ENCODE measurements at regions not wholly inside any gene's neighbourhood (a gene's known extent, or its start where the extent isn't known, plus 50 kb on each side); places are given as distances from the start of the nearest gene placed in this dataset.
"Not testable (repeated sequence)": the region's sequence is repeated elsewhere in the genome, so short reads cannot be mapped to it uniquely, and the experiment has no call there.

DNA sequence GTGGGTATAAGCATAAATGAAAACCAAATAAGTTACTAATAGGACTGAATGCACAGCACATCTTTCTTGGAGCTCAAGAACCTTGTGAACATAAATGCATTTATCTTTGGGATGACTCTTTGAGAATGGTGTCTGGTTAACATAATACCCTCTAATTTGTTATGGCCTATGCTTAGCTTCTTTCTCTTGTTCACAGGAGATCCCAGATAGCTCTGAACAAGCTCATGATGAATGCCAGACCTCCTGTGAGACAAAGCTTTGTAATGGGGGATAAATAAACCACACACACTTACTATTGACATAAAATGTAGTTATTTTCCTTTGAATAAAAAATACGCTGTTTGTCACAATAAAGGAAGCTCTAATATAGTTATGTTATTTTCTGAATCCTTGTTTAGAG, 111.5 kb downstream of the PSAT1 start:
- no peaks in the 10 kb centered on the region for H3K4me1 Mint-ChIP-seq
- CTCF ChIA-PET: no interaction called here

DNA sequence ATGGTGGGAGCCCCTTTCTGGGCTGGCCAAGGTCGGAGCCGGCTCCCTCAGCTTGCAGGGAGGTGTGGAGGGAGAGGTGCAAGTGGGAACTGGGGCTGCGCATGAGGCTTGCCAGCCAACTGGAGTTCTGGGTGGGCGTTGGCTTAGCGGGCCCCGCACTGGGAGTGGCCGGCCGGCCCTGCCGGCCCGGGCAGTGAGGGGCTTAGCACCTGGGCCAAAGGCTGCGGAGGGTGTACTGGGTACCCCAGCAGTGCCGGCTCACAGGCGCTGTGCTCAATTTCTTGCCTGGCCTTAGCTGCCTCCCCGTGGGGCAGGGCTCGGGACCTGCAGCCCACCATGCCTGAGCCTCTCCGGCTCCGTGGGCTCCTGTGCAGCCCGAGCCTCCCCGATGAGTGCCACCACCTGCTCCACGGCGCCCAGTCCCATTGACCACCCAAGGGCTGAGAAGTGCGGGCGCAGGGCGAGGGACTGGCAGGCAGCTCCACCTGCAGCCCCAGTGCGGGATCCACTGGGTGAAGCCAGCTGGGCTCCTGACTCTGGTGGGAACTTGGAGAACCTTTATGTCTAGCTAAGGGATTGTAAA, 113.1 kb downstream of the PSAT1 start:
- ATAC-seq, H3K27me3 Mint-ChIP-seq: not testable (repeated sequence)

More for the DNA sequence above, 111.5 kb downstream of the PSAT1 start:
- no peak overlapping the region for H3K27ac Mint-ChIP-seq
- H3K27me3 Mint-ChIP-seq: no peaks in the 10 kb centered on the region
- H3K4me3 Mint-ChIP-seq: no peak overlapping the region
- DNase-seq (no peak), ATAC-seq (no peak)
- no peaks in the 10 kb centered on the region for H3K9me3 Mint-ChIP-seq (ENCODE audit: low read depth)
- H3K36me3 Mint-ChIP-seq: no peaks in the 10 kb centered on the region

DNA sequence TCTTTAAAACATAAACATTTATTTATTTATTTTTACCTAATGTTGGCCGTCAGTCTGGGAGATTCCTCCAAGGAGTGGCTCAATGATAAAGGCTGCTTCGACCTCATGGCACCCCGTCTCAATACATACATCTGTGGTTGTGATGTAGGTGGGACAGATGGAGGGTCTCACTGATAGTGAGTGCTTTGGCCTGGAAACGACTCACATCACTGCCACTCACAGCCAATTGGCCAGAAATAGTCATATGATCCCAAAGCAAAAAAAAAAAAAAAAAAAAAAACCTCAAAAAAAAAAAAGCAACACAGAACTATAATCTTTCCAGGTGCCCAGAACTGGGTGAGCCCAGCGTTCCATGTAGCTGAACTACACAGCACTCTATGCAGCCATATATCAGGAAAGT, 125.4 kb downstream of the PSAT1 start:
- no peaks in the 10 kb centered on the region for H3K4me1 Mint-ChIP-seq
- DNase-seq: no peak
- H3K36me3 Mint-ChIP-seq: no peaks in the 10 kb centered on the region
- no peak for ATAC-seq
- no peak overlapping the region for H3K27ac Mint-ChIP-seq
- CTCF ChIA-PET: interaction anchor here (1.1 kb wide), 1 partner anchor 8 kb away, joined by 3 read pairs; no protein-coding TSS in a partner anchor
- H3K9me3 Mint-ChIP-seq (ENCODE audit: low read depth): no peaks in the 10 kb centered on the region
- H3K4me3 Mint-ChIP-seq: no peak overlapping the region
- peaks cover 14% of the 10 kb centered on the region for H3K27me3 Mint-ChIP-seq

More for the DNA sequence above, 113.1 kb downstream of the PSAT1 start:
- CTCF ChIA-PET; H3K27ac Mint-ChIP-seq; DNase-seq; H3K4me3 Mint-ChIP-seq; H3K4me1 Mint-ChIP-seq; H3K9me3 Mint-ChIP-seq (ENCODE audit: low read depth); H3K36me3 Mint-ChIP-seq: not testable (repeated sequence)

DNA sequence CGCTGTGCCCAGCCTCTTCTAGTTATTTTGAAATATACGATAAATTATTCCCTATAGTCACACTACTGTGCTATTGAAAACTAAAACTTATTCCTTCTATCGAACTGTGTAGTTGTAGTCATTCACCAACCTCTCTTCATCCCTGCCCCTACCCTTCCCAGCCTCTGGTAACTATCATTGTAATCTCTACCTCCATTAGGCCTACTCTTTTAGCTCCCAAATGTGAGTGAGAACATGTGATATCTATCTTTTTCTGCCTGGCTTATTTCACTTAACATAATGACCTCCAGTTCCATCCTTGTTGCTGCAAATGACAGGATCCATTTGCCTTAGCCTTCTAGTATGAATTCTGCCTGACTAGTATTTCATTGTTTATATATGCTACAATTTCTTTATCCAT, 127.4 kb downstream of the PSAT1 start:
- Mint-ChIP-seq H3K27ac (no peak overlapping the region), H3K9me3 (ENCODE audit: low read depth) (peaks cover 4% of the 10 kb centered on the region), H3K27me3 (peaks cover 15% of the 10 kb centered on the region), H3K36me3 (no peaks in the 10 kb centered on the region), H3K4me1 (peaks cover 2% of the 10 kb centered on the region), H3K4me3 (no peak overlapping the region)
- DNase-seq (no peak), ATAC-seq (no peak)
- CTCF ChIA-PET: no interaction called here

DNA sequence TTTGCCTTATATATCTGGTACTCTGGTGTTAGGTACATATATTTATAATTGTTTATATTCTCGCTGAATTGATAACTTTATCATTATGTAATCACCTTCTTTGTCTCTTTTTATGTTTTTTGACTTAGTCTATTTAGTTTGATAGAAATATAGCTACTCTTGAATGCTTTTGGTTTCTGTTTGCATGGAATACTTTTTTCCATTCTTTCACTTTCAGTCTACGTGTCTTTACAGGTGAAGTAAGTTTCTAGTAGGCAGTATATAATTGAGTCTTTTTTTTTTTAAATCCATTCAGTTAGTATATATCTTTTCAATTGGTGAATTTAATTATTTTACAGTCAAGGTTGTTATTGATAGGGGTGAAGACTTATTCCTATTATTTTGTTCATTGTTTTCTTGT, 131.7 kb downstream of the PSAT1 start:
- ATAC-seq (no peak), DNase-seq (no peak)
- CTCF ChIA-PET: interaction anchor here (0.6 to 2.2 kb wide), 2 partner anchors 11 to 18 kb away, joined by 3 to 6 read pairs; no protein-coding TSS in a partner anchor
- Mint-ChIP-seq H3K27ac (no peak overlapping the region), H3K4me1 (peaks cover 5% of the 10 kb centered on the region), H3K4me3 (no peak overlapping the region), H3K36me3 (no peaks in the 10 kb centered on the region), H3K9me3 (ENCODE audit: low read depth) (peaks cover 5% of the 10 kb centered on the region), H3K27me3 (peaks cover 12% of the 10 kb centered on the region)

DNA sequence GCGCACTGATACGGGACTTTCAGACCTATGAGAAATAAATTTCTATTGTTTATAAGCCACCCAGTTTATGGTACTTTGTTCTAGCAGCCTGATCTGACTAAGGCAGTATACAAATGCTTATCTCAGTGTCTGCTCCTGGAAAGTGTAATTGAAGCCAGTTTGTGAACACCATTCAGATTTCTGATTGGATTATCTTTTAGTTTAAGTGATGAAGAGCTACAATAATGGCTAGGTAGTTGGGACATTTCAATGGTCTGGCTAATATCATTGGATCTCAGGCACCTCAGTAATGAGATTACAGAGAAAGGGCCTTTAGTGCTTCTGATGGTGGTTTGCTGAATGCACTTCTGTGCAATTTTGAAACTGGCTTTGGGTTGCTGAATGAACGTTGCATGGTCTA, 133.5 kb downstream of the PSAT1 start:
- CTCF ChIA-PET: interaction anchor here (1.0 to 1.4 kb wide), 2 partner anchors 9 kb away, joined by 3 to 5 read pairs; no protein-coding TSS in a partner anchor
- no peak for DNase-seq
- Mint-ChIP-seq H3K4me1 (peaks cover 5% of the 10 kb centered on the region), H3K4me3 (no peak overlapping the region), H3K27me3 (peaks cover 14% of the 10 kb centered on the region), H3K9me3 (ENCODE audit: low read depth) (peaks cover 5% of the 10 kb centered on the region), H3K27ac (no peak overlapping the region), H3K36me3 (no peaks in the 10 kb centered on the region)
- ATAC-seq: no peak

DNA sequence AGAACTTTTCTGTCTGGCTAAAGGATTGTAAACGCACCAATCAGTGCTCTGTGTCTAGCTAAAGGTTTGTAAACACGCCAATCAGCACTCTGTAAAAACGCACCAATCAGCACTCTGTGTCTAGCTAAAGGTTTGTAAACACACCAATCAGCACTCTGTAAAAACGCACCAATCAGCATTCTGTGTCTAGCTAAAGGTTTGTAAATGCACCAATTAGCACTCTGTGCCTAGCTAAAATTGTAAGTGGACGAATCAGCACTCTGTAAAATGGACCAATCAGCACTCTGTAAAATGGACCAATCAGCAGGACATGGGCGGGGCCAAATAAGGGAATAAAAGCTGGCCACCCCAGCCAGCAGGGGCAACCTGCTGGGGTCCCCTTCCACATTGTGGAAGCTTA, 134.1 kb downstream of the PSAT1 start:
- not testable (repeated sequence) for H3K36me3 Mint-ChIP-seq; H3K4me3 Mint-ChIP-seq; ATAC-seq; DNase-seq; H3K4me1 Mint-ChIP-seq; H3K9me3 Mint-ChIP-seq (ENCODE audit: low read depth); H3K27ac Mint-ChIP-seq
- CTCF ChIA-PET: interaction anchor here (1.4 kb wide), 1 partner anchor 9 kb away, joined by 5 read pairs; no protein-coding TSS in a partner anchor
- H3K27me3 Mint-ChIP-seq: peaks cover 11% of the 10 kb centered on the region

DNA sequence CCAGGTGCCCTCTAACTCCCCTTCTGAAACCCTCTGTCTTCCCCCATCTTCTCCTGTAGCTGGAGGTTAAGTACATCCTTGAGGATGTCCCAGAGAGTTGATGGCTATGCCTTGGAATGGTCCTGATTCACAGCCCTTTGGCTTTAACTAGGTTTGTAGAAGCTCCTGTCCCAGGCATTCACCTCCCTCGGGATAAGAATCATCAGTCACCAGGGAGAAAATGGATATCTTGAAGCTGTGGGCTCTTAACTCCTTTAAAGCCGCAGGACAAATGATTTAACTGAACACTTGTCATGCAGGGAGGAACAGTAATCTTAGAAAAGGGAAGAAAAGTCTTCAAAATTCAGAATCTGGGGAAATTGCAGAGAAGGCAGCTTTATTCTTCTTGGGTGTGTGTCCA, 139.9 kb downstream of the PSAT1 start:
- ATAC-seq (no peak), DNase-seq (no peak)
- Mint-ChIP-seq H3K4me3 (no peak overlapping the region), H3K36me3 (no peaks in the 10 kb centered on the region), H3K9me3 (ENCODE audit: low read depth) (no peaks in the 10 kb centered on the region), H3K4me1 (peaks cover 3% of the 10 kb centered on the region), H3K27me3 (peaks cover 8% of the 10 kb centered on the region), H3K27ac (no peak overlapping the region)
- CTCF ChIA-PET: no interaction called here

DNA sequence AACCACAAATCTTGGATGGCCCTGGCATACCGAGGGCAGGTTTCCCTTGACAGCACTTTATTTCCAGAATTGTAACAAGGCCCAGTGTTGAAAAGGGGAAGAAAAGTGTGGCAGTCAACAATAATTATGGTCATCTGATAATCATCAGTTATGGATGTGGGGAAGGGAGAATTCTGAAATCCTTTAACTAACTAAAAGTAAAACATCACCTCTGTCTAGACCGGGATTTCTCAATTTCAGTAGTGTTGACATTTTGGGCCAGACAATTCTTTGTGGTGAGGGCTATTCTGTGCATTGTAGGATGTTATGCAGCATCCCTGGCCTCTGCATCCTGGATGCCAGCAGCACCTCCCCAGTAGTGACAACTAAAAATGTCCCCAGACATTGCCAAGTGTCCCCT, 140.4 kb downstream of the PSAT1 start:
- Mint-ChIP-seq H3K27me3 (peaks cover 8% of the 10 kb centered on the region), H3K27ac (no peak overlapping the region), H3K9me3 (ENCODE audit: low read depth) (no peaks in the 10 kb centered on the region), H3K4me1 (peaks cover 3% of the 10 kb centered on the region), H3K36me3 (no peaks in the 10 kb centered on the region), H3K4me3 (no peak overlapping the region)
- no peak for DNase-seq
- CTCF ChIA-PET: no interaction called here
- no peak for ATAC-seq

DNA sequence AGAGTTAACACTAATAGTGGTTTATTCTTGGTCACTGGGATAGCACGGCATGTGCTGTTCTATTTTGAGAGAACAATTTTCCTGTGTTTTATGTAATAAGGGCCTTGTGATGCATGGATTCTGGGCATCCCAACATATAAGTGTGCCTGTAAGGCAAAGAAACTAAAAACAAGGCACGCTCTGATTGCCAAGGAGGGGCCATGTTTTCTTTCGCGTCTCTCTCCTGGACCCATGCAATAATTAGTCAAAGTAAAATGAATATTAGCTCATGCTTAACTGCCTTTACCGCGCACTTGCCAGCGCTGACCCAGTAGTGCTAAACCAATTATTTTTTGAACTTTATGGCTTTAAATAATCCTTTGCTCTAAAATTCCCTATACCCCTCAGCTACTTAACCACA, 140.9 kb downstream of the PSAT1 start:
- H3K36me3 Mint-ChIP-seq: no peaks in the 10 kb centered on the region
- CTCF ChIA-PET: no interaction called here

DNA sequence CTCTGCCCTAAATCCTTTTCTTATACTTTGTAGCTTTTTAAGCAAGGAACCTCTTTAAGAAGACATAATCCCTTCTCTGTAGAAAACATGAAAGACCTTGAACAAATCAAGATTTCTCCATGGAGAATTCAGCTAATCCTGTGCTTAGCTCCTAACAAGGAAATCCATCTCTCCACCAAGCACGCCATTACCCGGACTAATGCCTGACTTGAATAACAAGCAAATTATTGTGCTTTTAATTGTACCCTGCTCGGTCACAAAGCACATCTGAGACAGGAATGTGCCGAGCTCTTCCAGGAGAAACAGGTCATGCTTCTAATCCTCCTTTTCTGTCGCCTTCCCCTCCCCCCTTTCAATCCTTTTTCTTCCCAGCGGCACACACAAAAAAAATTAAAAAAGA, 141.3 kb downstream of the PSAT1 start:
- Mint-ChIP-seq H3K4me1 (peaks cover 3% of the 10 kb centered on the region), H3K4me3 (no peak overlapping the region), H3K27ac (no peak overlapping the region), H3K36me3 (no peaks in the 10 kb centered on the region), H3K27me3 (peaks cover 8% of the 10 kb centered on the region), H3K9me3 (ENCODE audit: low read depth) (no peaks in the 10 kb centered on the region)
- CTCF ChIA-PET: no interaction called here
- ATAC-seq: no peak
- DNase-seq: no peak

More for the DNA sequence above, 140.9 kb downstream of the PSAT1 start:
- ATAC-seq: no peak
- Mint-ChIP-seq H3K4me1 (peaks cover 3% of the 10 kb centered on the region), H3K9me3 (ENCODE audit: low read depth) (no peaks in the 10 kb centered on the region), H3K4me3 (no peak overlapping the region), H3K27ac (no peak overlapping the region), H3K27me3 (peaks cover 8% of the 10 kb centered on the region)
- no peak for DNase-seq

DNA sequence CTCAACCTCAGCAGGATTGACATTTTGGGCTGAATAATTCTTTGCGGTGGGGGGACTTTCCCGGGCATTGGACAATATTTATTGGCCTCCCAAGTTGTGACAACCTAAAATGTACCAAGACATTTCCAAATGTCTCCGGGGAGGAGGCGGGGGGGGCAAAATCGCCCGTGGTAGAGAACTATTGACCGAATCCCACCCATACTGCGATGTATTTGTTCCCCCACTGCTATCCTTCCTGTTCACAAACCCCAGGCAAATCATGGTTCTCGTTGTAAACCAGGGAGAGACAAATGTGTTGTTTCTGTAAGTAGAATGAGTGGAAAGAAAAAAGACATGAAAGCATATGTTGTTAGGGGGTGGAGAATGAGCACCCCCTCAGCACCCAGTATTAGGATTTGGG, 141.9 kb downstream of the PSAT1 start:
- CTCF ChIA-PET: interaction anchor here (1.0 to 1.8 kb wide), 10 partner anchors 8 to 1382 kb away, joined by 3 to 8 read pairs (median 4); no protein-coding TSS in a partner anchor

DNA sequence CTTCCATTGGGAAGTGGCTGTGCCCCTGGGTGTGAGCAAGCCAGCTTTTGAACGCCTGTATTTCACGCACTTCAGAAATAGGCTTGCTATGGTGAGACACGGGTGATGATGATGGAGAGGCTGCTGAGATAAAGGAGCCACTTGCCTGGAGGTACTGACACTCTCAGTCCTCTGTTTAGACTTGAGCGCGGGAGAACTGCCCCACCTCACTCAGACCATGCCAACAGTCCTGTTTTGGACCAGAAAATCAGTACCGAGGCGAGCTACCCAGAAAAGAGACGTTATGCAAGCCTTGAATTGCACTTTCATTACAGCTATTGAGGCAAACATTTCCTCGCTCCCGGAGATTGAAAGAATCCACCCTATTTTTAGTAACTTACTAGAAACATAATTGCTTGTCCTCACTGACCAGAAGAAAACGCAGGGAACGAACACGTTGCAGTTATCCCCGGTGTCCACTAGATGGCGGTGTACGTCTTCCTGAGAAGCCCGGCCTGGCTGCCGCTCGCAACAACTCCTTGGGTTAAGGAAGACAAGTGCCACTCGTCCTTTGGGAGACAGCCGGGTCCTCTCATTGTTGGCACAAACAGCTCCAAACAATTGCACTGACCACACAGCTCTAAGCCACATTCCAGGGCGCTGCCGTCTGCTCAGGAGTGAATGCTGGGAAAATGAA, 142.4 kb downstream of the PSAT1 start:
- Mint-ChIP-seq H3K27me3 (peaks cover 8% of the 10 kb centered on the region), H3K9me3 (ENCODE audit: low read depth) (no peaks in the 10 kb centered on the region), H3K36me3 (no peaks in the 10 kb centered on the region), H3K4me3 (no peak overlapping the region), H3K27ac (no peak overlapping the region), H3K4me1 (peaks cover 3% of the 10 kb centered on the region)
- CTCF ChIA-PET: interaction anchor here (1.0 to 1.8 kb wide), 12 partner anchors 9 to 1381 kb away, joined by 3 to 8 read pairs (median 4); no protein-coding TSS in a partner anchor
- ATAC-seq: peak; percentile 65
- peak; percentile 72 for DNase-seq

More for the DNA sequence above, 141.9 kb downstream of the PSAT1 start:
- peaks cover 3% of the 10 kb centered on the region for H3K4me1 Mint-ChIP-seq
- no peaks in the 10 kb centered on the region for H3K36me3 Mint-ChIP-seq
- no peak for ATAC-seq
- no peak overlapping the region for H3K4me3 Mint-ChIP-seq
- H3K27me3 Mint-ChIP-seq: peaks cover 8% of the 10 kb centered on the region
- no peak for DNase-seq
- no peaks in the 10 kb centered on the region for H3K9me3 Mint-ChIP-seq (ENCODE audit: low read depth)
- no peak overlapping the region for H3K27ac Mint-ChIP-seq

All from activated CD8-positive, alpha-beta memory T cell treated with anti-CD3 and anti-CD28 coated beads, Interleukin-2, amount 10 ng/mL, durations not matched to agents 7 days and 5 days (primary cell).